WTC11 (cell line): ENCODE measurements at regions not wholly inside any gene's neighbourhood (a gene's known extent, or its start where the extent isn't known, plus 50 kb on each side); places are given as distances from the start of the nearest gene placed in this dataset.

Source experiments
- ATAC-seq: fragments of 200-7000 bp; cut with Tn5 transposase; 2 replicates; pipeline ENCODE4 v1.10.0; 2021; ENCODE audit warnings: mild to moderate bottlenecking, moderate library complexity
- CTCF ChIA-PET: fragments of 300-600 bp; sonication (Branson Sonifier 250); formaldehyde crosslinking; loops from one replicate; lab custom pipeline; 2021; ENCODE audit warnings: antibody characterized with exemption; lab: Charles Lee
- POLR2A ChIA-PET: fragments of 350-600 bp; sonication (Branson Sonifier 250); formaldehyde crosslinking; loops from one replicate; lab custom pipeline; 2021; ENCODE audit warnings: antibody characterized with exemption; lab: Charles Lee
- DNase-seq: peaks from one replicate; pipeline ENCODE4 v3.0.0; 2021; ENCODE audit warnings: low spot score
- H3K27ac Mint-ChIP-seq: 2 replicates; pipeline ENCODE4 v1.8.0; 2021; ENCODE audit warnings: mixed read lengths
- H3K27me3 Mint-ChIP-seq: 2 replicates; pipeline ENCODE4 v1.8.0; 2021; ENCODE audit warnings: low read depth, mild to moderate bottlenecking, moderate library complexity, mixed read lengths
- H3K36me3 Mint-ChIP-seq: 2 replicates; pipeline ENCODE4 v1.8.0; 2021; ENCODE audit warnings: mixed read lengths
- H3K4me1 Mint-ChIP-seq: 2 replicates; pipeline ENCODE4 v1.8.0; 2022; ENCODE audit warnings: mixed read lengths
- H3K4me3 Mint-ChIP-seq: 2 replicates; pipeline ENCODE4 v1.8.0; 2021; ENCODE audit warnings: mild to moderate bottlenecking, moderate library complexity, mixed read lengths
- H3K9me3 Mint-ChIP-seq: 2 replicates; pipeline ENCODE4 v1.8.0; 2021; ENCODE audit warnings: mixed read lengths
- AR ChIP-seq: fragments of 250-450 bp; sonication (Bioruptor Pico); IDR thresholded peaks from 2 replicates; pipeline ENCODE4 v1.9.0; 2021; ENCODE audit warnings: mild to moderate bottlenecking
- ATF1 ChIP-seq: sonication (generic); formaldehyde crosslinking; IDR thresholded peaks from 2 replicates; pipeline ENCODE4 v1.8.1; 2023; ENCODE audit warnings: mild to moderate bottlenecking, moderate library complexity, missing genetic modification reagents
- ATF3 ChIP-seq: sonication (generic); formaldehyde crosslinking; conservative IDR thresholded peaks from 2 replicates; pipeline ENCODE4 v1.8.1; 2022; ENCODE audit warnings: mild to moderate bottlenecking, missing genetic modification reagents
- CDX4 ChIP-seq: fragments of 250-450 bp; sonication (Bioruptor Pico); IDR thresholded peaks from 2 replicates; pipeline ENCODE4 v1.9.0; 2021; ENCODE audit warnings: moderate library complexity, mild to moderate bottlenecking, inconsistent platforms, borderline replicate concordance
- CREB1 ChIP-seq: sonication (generic); formaldehyde crosslinking; IDR thresholded peaks from 2 replicates; pipeline ENCODE4 v1.8.0; 2023; ENCODE audit warnings: mild to moderate bottlenecking, missing genetic modification reagents
- CREM ChIP-seq: sonication (generic); formaldehyde crosslinking; IDR thresholded peaks from 2 replicates; pipeline ENCODE4 v1.8.1; 2022; ENCODE audit warnings: mild to moderate bottlenecking, missing genetic modification reagents, moderate library complexity
- EMX1 ChIP-seq: fragments of 250-450 bp; sonication (Bioruptor Pico); IDR thresholded peaks from 2 replicates; pipeline ENCODE4 v1.8.0; 2021; ENCODE audit warnings: mild to moderate bottlenecking
- ERG ChIP-seq: fragments of 250-450 bp; sonication (Bioruptor Pico); IDR thresholded peaks from 2 replicates; pipeline ENCODE4 v1.8.0; 2021; ENCODE audit warnings: mild to moderate bottlenecking
- HMGXB4 ChIP-seq: sonication (generic); formaldehyde crosslinking; IDR thresholded peaks from 2 replicates; pipeline ENCODE4 v1.8.1; 2023; ENCODE audit warnings: mild to moderate bottlenecking, moderate library complexity, missing genetic modification reagents
- KAT7 ChIP-seq: sonication (generic); formaldehyde crosslinking; IDR thresholded peaks from 2 replicates; pipeline ENCODE4 v1.8.1; 2023; ENCODE audit warnings: missing genetic modification reagents, mild to moderate bottlenecking, borderline replicate concordance
- NR2C2 ChIP-seq: sonication (generic); formaldehyde crosslinking; IDR thresholded peaks from 2 replicates; pipeline ENCODE4 v1.8.0; 2022; ENCODE audit warnings: mild to moderate bottlenecking, missing genetic modification reagents
- PRRX2 ChIP-seq: fragments of 250-450 bp; sonication (Bioruptor Pico); IDR thresholded peaks from 2 replicates; pipeline ENCODE4 v1.8.0; 2021; ENCODE audit warnings: mild to moderate bottlenecking
- RORB ChIP-seq: fragments of 250-450 bp; sonication (Bioruptor Pico); IDR thresholded peaks from 2 replicates; pipeline ENCODE4 v1.9.0; 2021; ENCODE audit warnings: mild to moderate bottlenecking
- SMAD4 ChIP-seq: sonication (generic); formaldehyde crosslinking; IDR thresholded peaks from 2 replicates; pipeline ENCODE4 v1.8.0; 2022; ENCODE audit warnings: mild to moderate bottlenecking, missing genetic modification reagents
- SP1 ChIP-seq: sonication (generic); formaldehyde crosslinking; conservative IDR thresholded peaks from 2 replicates; pipeline ENCODE4 v1.8.1; 2022; ENCODE audit warnings: missing genetic modification reagents
- STAT6 ChIP-seq: sonication (generic); formaldehyde crosslinking; conservative IDR thresholded peaks from 2 replicates; pipeline ENCODE4 v1.8.1; 2023; ENCODE audit warnings: mild to moderate bottlenecking, low read depth, missing genetic modification reagents, moderate library complexity
- ZNF138 ChIP-seq: sonication (generic); formaldehyde crosslinking; conservative IDR thresholded peaks from 2 replicates; pipeline ENCODE4 v1.8.1; 2022; ENCODE audit warnings: mild to moderate bottlenecking, moderate library complexity, missing genetic modification reagents
- ZNF232 ChIP-seq: sonication (generic); formaldehyde crosslinking; IDR thresholded peaks from 2 replicates; pipeline ENCODE4 v1.8.0; 2022; ENCODE audit warnings: mild to moderate bottlenecking, missing genetic modification reagents

- TF ChIP-seq ZNF232 = no peak
- TF ChIP-seq CREB1 (CRISPR knock-in tag) = no peak
- no peak for TF ChIP-seq KAT7 (CRISPR knock-in tag)
- no peak for TF ChIP-seq PRRX2
- no peak for TF ChIP-seq EMX1 (CRISPR knock-in tag)
- TF ChIP-seq SP1 = no peak
- no peak for TF ChIP-seq ATF3 (CRISPR knock-in tag)
- no peak for TF ChIP-seq ZNF138
These were observed 361.8 kb downstream of the DOK5 start (continued) for GRCh38 chr20:54837226-54837625.

- peaks cover 67% of the 10 kb centered on the region for H3K36me3 Mint-ChIP-seq
- no peaks in the 10 kb centered on the region for H3K4me1 Mint-ChIP-seq
- peaks cover 88% of the 10 kb centered on the region for H3K9me3 Mint-ChIP-seq
- DNase-seq (no peak), ATAC-seq (no peak)
- H3K27ac Mint-ChIP-seq = no peak overlapping the region
- TF ChIP-seq NR2C2 (CRISPR knock-in tag) (no peak), ATF1 (CRISPR knock-in tag) (no peak), CDX4 (CRISPR knock-in tag) (no peak), STAT6 (CRISPR knock-in tag) (no peak), ERG (CRISPR knock-in tag) (no peak), HMGXB4 (CRISPR knock-in tag) (no peak), AR (CRISPR knock-in tag) (no peak), CREM (CRISPR knock-in tag) (no peak), RORB (CRISPR knock-in tag) (no peak), SMAD4 (CRISPR knock-in tag) (no peak), ZNF232 (no peak)
- ChIA-PET POLR2A (no interaction called here), CTCF (no interaction called here)
- H3K27me3 Mint-ChIP-seq = peaks cover 6% of the 10 kb centered on the region
- no peak overlapping the region for H3K4me3 Mint-ChIP-seq
These were observed 347.0 kb downstream of the DOK5 start for GRCh38 chr20:54822386-54822785.
